BE2C (cell line): ENCODE measurements at regions not wholly inside any gene's neighbourhood (a gene's known extent, or its start where the extent isn't known, plus 50 kb on each side); places are given as distances from the start of the nearest gene placed in this dataset.
"Not testable (repeated sequence)": the region's sequence is repeated elsewhere in the genome, so short reads cannot be mapped to it uniquely, and the experiment has no call there.

Experiments used
- DNase-seq: peaks from one replicate; pipeline ENCODE4 v3.0.0-alpha.2; 2020
- H3K27me3 ChIP-seq: fragments of 250-450 bp; sonication (Bioruptor Pico); 2 replicates; pipeline ENCODE4 v1.5.1; 2020; ENCODE audit warnings: mild to moderate bottlenecking
- H3K36me3 ChIP-seq: fragments of 250-450 bp; sonication (Bioruptor Pico); 2 replicates; pipeline ENCODE4 v1.5.1; 2020; ENCODE audit warnings: mild to moderate bottlenecking
- H3K4me1 ChIP-seq: fragments of 250-450 bp; sonication (Bioruptor Pico); 2 replicates; pipeline ENCODE4 v1.5.1; 2020
- H3K4me3 ChIP-seq: 2 replicates; pipeline ENCODE4 v1.5.1; 2011; ENCODE audit warnings: low read depth, low read length
- H3K9me3 ChIP-seq: fragments of 250-450 bp; sonication (Bioruptor Pico); 2 replicates; pipeline ENCODE4 v1.5.1; 2020
- TF ChIP-seq, protein P1 (sequence below): IDR thresholded peaks from 2 replicates; pipeline ENCODE4 v1.5.1; 2012; ENCODE audit warnings: mild to moderate bottlenecking, low read depth, low read length

- H3K4me1 ChIP-seq, result no peaks in the 10 kb centered on the region
- TF ChIP-seq, protein P1, sequence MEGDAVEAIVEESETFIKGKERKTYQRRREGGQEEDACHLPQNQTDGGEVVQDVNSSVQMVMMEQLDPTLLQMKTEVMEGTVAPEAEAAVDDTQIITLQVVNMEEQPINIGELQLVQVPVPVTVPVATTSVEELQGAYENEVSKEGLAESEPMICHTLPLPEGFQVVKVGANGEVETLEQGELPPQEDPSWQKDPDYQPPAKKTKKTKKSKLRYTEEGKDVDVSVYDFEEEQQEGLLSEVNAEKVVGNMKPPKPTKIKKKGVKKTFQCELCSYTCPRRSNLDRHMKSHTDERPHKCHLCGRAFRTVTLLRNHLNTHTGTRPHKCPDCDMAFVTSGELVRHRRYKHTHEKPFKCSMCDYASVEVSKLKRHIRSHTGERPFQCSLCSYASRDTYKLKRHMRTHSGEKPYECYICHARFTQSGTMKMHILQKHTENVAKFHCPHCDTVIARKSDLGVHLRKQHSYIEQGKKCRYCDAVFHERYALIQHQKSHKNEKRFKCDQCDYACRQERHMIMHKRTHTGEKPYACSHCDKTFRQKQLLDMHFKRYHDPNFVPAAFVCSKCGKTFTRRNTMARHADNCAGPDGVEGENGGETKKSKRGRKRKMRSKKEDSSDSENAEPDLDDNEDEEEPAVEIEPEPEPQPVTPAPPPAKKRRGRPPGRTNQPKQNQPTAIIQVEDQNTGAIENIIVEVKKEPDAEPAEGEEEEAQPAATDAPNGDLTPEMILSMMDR, result no peak
- H3K36me3 ChIP-seq, result no peaks in the 10 kb centered on the region
- no peak overlapping the region for H3K4me3 ChIP-seq
- H3K27me3 ChIP-seq, result no peaks in the 10 kb centered on the region
- no peaks in the 10 kb centered on the region; the same call in 1 of the 2 replicates for H3K9me3 ChIP-seq
- no peak for DNase-seq
Measured at GRCh38 chr6:55108134-55109130, 65.9 kb upstream of the HCRTR2 start.

GRCh38 chr6:55117267-55117666, 57.0 kb upstream of the HCRTR2 start:
- H3K9me3 ChIP-seq, result no peaks in the 10 kb centered on the region; the same call in 1 of the 2 replicates
- no peak for DNase-seq
- H3K4me1 ChIP-seq, result no peaks in the 10 kb centered on the region
- no peaks in the 10 kb centered on the region for H3K36me3 ChIP-seq
- no peaks in the 10 kb centered on the region for H3K27me3 ChIP-seq
- TF ChIP-seq, protein P1, result no peak
- no peak overlapping the region for H3K4me3 ChIP-seq

- H3K27me3 ChIP-seq, H3K4me3 ChIP-seq, H3K4me1 ChIP-seq, H3K36me3 ChIP-seq, DNase-seq, H3K9me3 ChIP-seq: not testable (repeated sequence)
Measured at GRCh38 chr6:55124241-55124640, 50.1 kb upstream of the HCRTR2 start.
